Fibroblast of mammary gland (primary cell): ENCODE measurements at regions not wholly inside any gene's neighbourhood (a gene's known extent, or its start where the extent isn't known, plus 50 kb on each side); places are given as distances from the start of the nearest gene placed in this dataset.

Experiments used
- DNase-seq: peaks from one replicate; pipeline ENCODE4 v3.0.0-alpha.2; 2010; ENCODE audit warnings: low read depth
- H3K4me3 ChIP-seq: 2 replicates; pipeline ENCODE4 v1.5.1; 2011; ENCODE audit warnings: low read depth, mild to moderate bottlenecking, low read length, moderate library complexity; ENCODE audit not compliant: control insufficient read depth
- CTCF ChIP-seq: conservative IDR thresholded peaks from 2 replicates; pipeline ENCODE4 v1.5.1; 2011; ENCODE audit warnings: low read depth, low read length, inconsistent platforms; ENCODE audit not compliant: control insufficient read depth, insufficient read depth

GRCh38 chr10:106498675-106499074, 665.8 kb downstream of the SORCS1 start:
- DNase-seq, result no peak
- H3K4me3 ChIP-seq, result no peak overlapping the region
- TF ChIP-seq CTCF, result no peak

DNA sequence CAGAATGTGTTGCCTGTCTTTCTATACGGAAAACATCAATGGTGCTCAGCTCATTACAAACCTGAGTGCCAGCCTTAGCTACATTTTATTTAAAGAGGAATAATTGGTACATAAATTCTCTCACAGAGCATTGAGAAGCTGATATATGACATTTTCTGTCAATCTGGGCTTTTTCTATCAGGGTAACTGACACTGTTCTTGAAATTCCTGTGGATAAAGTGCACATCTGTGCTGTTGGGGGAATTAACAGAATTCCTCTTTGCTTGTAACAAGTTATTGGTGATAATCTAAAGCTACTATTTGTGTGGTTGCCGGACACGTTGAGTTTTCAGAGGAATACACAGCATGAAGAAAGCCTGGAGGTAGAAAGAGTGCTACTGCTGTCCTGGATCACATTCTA, 668.6 kb downstream of the SORCS1 start:
- no peak for DNase-seq
- no peak for TF ChIP-seq CTCF
- H3K4me3 ChIP-seq, result no peak overlapping the region

- no peak for DNase-seq
- TF ChIP-seq CTCF, result no peak
- no peak overlapping the region for H3K4me3 ChIP-seq
Observed at GRCh38 chr10:106493751-106494150, 670.8 kb downstream of the SORCS1 start.

- DNase-seq, result no peak
- TF ChIP-seq CTCF, result no peak
- H3K4me3 ChIP-seq, result no peak overlapping the region
Observed at GRCh38 chr10:106493226-106493625, 671.3 kb downstream of the SORCS1 start.

- DNase-seq, result no peak
- no peak for TF ChIP-seq CTCF
- H3K4me3 ChIP-seq, result no peak overlapping the region
Observed at GRCh38 chr10:106487726-106488125, 676.8 kb downstream of the SORCS1 start.

- no peak for TF ChIP-seq CTCF
- H3K4me3 ChIP-seq, result no peak overlapping the region
- DNase-seq, result no peak
Observed at GRCh38 chr10:106481598-106482275, 682.8 kb downstream of the SORCS1 start.

GRCh38 chr10:106479636-106480035, 684.9 kb downstream of the SORCS1 start:
- DNase-seq, result no peak
- TF ChIP-seq CTCF, result no peak
- H3K4me3 ChIP-seq, result no peak overlapping the region
